ENCODE measurements at regions not wholly inside any gene's neighbourhood (a gene's known extent, or its start where the extent isn't known, plus 50 kb on each side); places are given as distances from the start of the nearest gene placed in this dataset.

- no peak for DNase-seq
Observed at GRCh38 chr10:10367264-10367663, 650.4 kb upstream of the CELF2 start.

GRCh38 chr10:10368951-10369576, 648.6 kb upstream of the CELF2 start:
- no peak for DNase-seq

GRCh38 chr10:10385831-10386230, 631.8 kb upstream of the CELF2 start:
- DNase-seq, result no peak

DNA sequence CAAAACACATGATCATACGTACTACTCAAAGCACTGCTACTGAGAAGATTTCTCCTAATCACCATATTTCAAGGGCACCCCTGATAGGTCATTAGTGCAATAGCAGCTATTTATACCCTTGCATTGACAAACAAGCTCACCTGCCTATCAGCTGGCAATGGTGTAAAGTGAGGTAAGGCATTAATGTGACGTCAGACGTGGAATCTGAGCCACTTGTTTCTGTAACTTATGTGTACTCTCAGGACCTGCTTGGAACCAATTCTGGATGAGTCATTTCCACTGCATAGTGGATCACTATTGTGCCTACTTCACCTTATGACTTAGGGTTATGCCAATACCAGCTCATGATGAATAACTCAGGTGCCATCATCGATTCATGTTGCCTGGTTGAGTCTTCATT, 628.5 kb upstream of the CELF2 start:
- no peak for DNase-seq

- no peak for DNase-seq
Observed at GRCh38 chr10:10392511-10392910, 625.2 kb upstream of the CELF2 start.

DNA sequence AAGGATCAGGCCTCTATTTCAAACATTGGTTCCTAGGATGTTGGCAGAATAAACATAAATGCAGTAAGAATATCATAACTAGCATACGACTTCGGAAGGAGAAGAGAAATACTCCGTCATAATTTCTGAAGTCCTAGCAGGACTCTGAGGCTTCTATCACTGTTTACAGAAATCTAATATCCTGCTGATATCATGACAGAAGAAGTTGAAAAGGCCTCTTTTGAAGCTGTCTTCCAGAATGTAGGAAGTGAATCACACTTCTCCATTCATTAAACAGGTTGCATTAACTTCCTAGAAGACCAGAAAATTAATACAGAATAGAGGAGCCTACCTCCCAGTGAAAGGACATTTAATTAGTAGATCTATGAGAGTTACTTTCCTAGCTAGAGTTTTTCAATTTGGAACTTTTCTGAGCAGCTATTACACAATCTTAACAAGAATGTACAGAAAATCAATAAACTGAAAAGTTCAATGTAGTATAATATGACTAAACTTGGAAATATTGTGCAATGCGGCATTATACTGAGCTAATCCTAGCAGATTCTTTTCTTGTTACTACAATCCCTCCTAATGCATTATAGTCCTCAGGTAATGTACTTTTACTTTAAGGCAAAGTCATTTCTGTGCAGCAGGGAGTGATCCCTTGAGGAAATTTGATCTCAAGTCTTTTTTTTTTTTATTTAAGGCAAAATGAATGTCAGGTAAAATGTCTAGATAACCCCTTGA, 622.6 kb upstream of the CELF2 start:
- DNase-seq, result no peak

DNA sequence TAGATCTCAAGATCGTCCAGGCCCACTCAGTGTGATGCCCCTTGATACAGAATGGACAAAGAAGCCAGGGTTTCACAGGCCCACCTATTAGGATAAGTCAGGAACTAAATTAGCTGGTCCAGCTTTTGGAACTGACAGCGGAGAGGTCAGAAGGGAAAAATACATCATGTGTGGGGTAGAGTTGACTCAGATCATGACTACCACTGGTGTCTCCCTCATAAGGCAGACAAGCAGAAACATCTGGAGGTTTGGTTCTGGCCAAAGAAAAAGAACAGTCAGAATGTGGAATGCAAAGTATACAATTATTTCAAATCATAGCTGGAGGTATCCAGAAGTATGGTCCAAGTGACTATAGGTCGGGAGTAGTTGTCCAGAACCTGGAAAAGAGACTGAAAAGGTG, 621.1 kb upstream of the CELF2 start:
- no peak for DNase-seq

GRCh38 chr10:10397906-10398305, 619.8 kb upstream of the CELF2 start:
- no peak for DNase-seq

DNA sequence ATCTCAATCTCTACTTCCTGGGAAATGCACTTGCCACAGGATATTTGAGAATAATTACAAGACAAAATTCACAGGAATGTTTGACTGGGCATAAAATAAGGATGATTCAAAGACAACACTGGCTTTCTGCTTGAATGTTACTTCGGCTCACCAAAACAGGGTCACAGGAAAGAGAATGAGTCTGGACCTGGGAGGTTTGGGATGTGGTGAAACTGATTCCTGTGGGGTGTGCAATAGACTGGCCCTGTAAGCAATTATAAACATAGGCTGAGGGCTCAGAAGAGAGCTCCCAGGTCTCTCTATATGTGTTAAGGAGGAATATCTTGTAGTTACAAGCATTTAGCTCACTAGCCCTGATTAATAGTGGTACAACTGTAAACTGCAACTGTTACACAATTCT, 613.9 kb upstream of the CELF2 start:
- no peak for DNase-seq

GRCh38 chr10:10417671-10418070, 600.0 kb upstream of the CELF2 start:
- no peak for DNase-seq

GRCh38 chr10:10418387-10418786, 599.3 kb upstream of the CELF2 start:
- DNase-seq, result no peak

GRCh38 chr10:10421071-10421470, 596.6 kb upstream of the CELF2 start:
- no peak for DNase-seq

DNA sequence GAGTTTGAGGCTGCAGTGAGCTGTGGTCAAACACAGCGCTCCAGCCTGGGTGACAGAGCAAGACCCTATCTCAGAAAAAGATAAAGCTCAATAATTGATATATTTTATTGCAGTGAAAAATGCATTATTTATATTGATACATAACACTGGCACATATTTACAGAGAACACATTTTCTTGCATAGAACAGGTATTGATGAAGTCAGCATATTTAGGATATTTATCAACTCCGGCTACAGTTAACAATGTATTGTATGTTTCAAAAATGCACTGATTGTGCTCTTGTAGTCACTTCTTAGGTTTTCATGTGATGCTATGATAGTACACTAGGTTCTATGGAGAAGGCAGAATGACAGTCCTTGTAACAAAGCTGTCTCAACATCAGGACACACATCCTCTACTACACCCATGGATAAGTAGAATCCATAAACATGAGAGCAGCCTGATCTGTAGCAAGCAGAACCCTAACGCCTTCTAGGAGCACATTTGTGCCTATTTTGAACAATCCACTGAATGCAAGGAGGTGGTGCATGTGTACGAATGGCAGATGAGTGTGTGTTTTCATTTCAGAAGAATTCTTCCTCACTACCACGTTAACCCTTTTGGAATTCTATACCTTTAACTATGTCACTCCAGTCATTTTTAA, 586.1 kb upstream of the CELF2 start:
- DNase-seq, result no peak

- DNase-seq, result no peak
Observed at GRCh38 chr10:10432296-10433035, 585.2 kb upstream of the CELF2 start.

GRCh38 chr10:10434312-10434711, 583.4 kb upstream of the CELF2 start:
- DNase-seq, result no peak

DNA sequence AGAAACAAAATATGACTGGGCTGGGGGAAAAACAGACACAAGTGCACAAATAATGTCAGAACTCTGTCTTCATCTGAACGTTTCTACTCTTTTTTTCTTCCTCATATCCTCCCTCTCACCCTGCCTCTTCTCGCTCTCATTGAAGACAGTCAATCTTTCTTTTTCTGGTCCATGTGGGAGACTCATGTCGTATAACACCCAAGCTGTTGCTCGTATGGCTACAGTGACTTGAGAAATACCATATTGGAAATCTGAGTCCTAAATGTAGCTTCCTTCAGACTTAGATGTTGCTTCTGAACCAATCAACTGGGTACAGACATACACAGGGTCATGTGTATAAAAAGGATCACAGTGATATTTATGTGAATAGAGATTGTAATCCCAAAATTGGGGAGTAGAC, 579.8 kb upstream of the CELF2 start:
- no peak for DNase-seq

GRCh38 chr10:10438335-10439100, 579.2 kb upstream of the CELF2 start:
- no peak for DNase-seq

GRCh38 chr10:10456856-10457255, 560.8 kb upstream of the CELF2 start:
- no peak for DNase-seq

GRCh38 chr10:10460451-10460850, 557.2 kb upstream of the CELF2 start:
- no peak for DNase-seq

DNA sequence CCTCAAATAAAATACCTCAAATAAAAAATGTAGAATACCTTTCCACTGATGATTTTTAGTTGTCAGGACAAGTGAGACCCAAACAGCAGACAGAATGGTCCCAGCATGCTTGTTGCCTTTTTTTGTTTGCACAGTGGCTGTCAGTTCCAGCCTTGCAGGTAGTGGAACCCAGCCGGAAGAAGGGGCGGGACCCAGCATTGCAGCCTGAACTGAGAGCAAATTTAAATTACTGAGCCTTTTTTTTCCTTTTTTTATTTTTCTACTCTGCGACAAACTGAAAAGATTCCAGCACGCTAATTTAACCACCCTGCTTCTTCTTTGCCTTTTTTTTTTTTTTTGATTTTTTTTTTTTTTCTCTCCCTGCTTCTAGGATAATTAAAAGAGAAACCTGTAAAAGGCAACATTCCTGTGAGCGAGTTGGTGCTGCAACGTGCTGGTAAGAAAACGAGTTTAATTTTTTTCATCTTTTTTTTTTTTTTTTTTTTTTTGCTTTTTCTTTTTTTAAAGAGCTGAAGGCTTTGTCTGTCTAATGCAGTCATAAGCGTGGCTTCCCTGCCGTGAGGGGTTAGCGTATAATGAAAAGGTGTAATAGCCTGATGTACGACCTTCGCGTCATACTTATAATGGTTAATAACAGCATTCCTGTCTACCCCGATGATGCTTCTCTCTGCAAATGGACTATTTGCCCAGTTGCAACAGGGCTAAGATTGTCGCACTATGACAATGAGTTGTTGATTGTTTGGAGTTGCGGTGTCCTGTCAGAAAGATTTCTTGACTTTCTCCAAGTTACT, 555.3 kb upstream of the CELF2 start:
- no peak for DNase-seq

DNA sequence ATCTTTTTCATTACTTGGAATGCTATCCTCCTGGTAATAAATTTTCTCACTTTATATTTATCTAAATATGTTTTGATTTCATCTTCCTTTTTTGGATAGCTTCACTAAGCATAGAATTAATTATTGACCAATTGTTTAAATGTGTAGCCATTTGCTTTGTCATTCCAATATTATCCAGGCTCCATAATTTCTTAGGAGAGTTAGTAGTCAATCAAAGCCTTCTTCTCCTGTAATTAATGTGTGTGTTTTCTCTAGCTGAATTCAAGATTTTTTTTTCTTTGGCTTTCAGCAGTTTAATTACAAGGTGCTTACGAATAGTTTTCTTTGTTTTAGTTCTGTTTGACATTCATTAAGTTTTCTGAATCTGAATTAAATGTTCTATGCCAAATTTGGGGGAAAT, 545.9 kb upstream of the CELF2 start:
- no peak for DNase-seq

GRCh38 chr10:10475812-10476211, 541.9 kb upstream of the CELF2 start:
- no peak for DNase-seq

All from DMS79 treated with DMSO at 0.1 percent for 48 hours (cell line).